Fibroblast of mammary gland (primary cell): ENCODE measurements at regions not wholly inside any gene's neighbourhood (a gene's known extent, or its start where the extent isn't known, plus 50 kb on each side); places are given as distances from the start of the nearest gene placed in this dataset.

Experiments used
- DNase-seq: peaks from one replicate; pipeline ENCODE4 v3.0.0-alpha.2; 2010; ENCODE audit warnings: low read depth
- H3K4me3 ChIP-seq: 2 replicates; pipeline ENCODE4 v1.5.1; 2011; ENCODE audit warnings: low read depth, mild to moderate bottlenecking, low read length, moderate library complexity; ENCODE audit not compliant: control insufficient read depth
- TF ChIP-seq, protein P1 (sequence below): conservative IDR thresholded peaks from 2 replicates; pipeline ENCODE4 v1.5.1; 2011; ENCODE audit warnings: low read depth, low read length, inconsistent platforms; ENCODE audit not compliant: control insufficient read depth, insufficient read depth

DNA sequence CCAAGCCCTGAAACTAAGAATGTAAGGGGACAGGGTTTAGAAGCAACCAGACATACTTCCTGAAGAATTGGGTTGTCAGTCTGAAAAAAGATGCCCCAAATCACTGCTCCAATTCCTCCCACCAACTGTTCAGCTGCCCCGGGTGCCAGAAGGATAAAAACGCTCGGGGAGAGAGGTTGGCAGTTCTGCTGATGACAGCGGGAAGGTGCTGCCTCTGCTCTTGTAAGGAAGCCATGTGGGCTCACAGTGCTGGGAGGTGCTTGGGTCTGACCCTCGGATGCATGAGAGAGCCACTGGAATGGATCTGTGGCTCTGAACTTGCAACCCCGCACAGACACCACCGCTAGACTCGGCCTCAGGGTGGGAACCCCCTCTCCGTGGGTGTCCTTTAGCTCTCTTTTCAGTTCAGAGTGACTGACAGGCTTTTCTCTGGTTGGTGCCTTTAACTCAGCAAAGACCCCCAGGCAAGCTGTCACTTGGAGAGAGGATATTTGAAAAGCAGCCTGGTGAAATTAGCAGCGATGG, 364.8 kb upstream of the RBFOX1 start:
- TF ChIP-seq, protein P1, sequence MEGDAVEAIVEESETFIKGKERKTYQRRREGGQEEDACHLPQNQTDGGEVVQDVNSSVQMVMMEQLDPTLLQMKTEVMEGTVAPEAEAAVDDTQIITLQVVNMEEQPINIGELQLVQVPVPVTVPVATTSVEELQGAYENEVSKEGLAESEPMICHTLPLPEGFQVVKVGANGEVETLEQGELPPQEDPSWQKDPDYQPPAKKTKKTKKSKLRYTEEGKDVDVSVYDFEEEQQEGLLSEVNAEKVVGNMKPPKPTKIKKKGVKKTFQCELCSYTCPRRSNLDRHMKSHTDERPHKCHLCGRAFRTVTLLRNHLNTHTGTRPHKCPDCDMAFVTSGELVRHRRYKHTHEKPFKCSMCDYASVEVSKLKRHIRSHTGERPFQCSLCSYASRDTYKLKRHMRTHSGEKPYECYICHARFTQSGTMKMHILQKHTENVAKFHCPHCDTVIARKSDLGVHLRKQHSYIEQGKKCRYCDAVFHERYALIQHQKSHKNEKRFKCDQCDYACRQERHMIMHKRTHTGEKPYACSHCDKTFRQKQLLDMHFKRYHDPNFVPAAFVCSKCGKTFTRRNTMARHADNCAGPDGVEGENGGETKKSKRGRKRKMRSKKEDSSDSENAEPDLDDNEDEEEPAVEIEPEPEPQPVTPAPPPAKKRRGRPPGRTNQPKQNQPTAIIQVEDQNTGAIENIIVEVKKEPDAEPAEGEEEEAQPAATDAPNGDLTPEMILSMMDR: no peak

DNA sequence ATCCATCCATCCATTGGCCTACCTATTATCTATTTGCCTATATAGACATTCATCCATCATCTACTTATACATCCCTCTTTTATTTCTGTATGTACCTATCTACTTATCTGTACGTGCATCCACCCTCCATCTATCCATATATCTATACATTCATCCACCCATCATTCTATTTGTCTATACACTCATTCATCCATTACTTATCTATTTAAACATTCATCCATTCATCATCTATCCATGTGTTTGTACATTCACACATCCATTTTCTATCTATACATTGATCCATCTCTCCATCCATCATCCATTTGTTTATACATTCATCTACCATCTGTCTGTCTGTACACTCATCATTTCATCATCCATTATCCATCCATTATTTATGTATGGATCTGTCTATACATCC, 365.7 kb upstream of the RBFOX1 start:
- no peak for DNase-seq
- H3K4me3 ChIP-seq: no peak overlapping the region
- TF ChIP-seq, protein P1: no peak

More for the DNA sequence above, 364.8 kb upstream of the RBFOX1 start:
- DNase-seq: no peak
- no peak overlapping the region for H3K4me3 ChIP-seq

DNA sequence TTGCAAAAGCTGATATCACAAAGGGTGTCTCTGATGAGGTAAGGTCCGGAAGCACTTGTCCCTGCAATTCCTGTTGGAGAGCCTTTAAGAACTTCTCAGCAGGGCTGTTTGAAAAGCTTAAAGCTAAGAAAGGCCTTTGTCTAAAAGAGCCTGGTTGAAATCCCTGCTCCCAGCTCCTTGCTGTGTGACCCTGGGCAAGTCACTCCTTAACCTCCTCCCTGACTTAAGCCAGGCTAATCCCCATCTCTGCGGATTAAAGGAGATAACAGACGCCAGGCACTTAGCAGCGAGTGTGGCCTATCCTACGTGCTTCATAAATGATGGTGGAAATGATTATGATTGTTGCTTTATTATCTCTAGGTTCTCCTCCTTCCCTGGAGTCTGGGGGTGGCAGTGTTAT, 368.0 kb upstream of the RBFOX1 start:
- no peak overlapping the region for H3K4me3 ChIP-seq
- TF ChIP-seq, protein P1: no peak
- no peak for DNase-seq

DNA sequence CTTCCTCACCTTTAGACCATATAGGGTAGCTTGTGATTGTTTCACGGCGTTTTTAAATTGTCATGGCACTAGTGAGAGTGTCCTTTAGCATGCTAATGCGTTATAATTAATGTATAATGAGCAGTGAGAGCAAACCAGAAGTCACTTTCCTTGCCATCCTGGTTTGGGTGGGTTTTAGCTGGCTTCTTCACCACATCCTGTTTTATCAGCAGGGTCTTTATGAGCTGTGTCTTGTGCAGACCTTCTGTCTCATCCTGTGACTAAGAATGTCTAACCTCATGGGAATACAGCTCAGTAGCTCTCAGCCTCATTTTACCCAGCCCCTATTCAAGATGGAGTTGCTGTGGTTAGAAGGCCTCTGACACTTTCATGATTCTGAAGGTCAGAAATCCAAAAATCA, 370.9 kb upstream of the RBFOX1 start:
- no peak overlapping the region for H3K4me3 ChIP-seq
- DNase-seq: no peak
- TF ChIP-seq, protein P1: no peak

DNA sequence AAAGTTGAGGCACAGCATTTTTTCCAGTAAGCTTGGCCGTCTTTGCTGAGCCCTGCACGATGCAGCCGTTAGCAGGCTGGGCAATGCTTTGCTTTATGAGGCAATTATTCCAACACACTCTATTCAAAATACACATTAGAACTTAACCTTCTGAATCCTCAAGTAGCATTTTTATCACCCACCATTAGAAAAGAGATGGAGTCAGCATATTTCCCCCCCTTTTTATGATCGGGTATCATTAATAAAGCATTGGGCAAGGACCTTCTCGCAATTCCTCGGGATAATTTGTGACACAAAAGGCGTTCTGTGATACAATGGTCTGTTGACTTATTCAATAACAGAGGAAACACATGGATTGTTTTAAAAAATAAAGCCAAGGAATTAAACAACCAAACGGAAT, 374.5 kb upstream of the RBFOX1 start:
- H3K4me3 ChIP-seq: no peak overlapping the region
- TF ChIP-seq, protein P1: no peak
- DNase-seq: no peak

DNA sequence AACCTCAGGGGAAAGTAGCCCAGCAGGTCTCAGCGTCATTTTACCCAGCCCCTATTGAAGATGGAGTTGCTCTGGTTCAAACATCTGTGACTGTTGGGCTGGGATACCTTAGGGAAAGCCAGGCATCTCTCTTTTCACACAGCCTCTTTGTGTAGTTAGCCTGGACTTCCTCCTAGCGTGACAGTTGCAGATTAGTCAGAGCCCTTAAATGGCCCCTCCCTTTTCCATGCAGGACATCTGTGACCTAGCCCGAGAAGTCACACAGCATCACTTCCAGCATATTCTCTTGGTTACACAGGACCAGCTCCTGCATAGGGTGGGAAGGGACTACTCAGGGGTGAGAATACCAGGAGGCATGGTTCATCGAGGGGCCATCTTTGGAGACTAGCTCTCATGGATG, 375.0 kb upstream of the RBFOX1 start:
- no peak for DNase-seq
- no peak overlapping the region for H3K4me3 ChIP-seq
- TF ChIP-seq, protein P1: no peak

DNA sequence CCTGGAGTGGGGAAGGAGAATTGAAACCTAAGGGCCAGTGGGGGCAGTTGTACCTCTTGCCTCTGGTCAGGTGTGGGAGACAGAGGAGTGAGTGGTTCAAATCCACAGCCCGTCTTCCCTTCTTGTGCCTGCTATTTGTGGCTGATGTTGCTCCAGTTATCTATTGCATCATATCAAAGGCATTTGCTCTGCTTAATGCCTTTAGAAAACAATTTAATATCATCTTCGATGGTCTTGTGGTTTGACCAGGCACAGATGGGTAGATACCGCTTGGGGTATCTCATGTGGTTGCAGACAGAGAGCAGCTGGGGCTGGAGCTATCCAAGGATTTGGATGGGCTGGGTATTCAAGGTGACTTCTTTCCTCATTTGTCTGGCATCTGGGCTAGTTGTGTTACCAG, 376.1 kb upstream of the RBFOX1 start:
- TF ChIP-seq, protein P1: no peak
- no peak overlapping the region for H3K4me3 ChIP-seq
- DNase-seq: no peak
